ENCODE measurements at regions not wholly inside any gene's neighbourhood (a gene's known extent, or its start where the extent isn't known, plus 50 kb on each side); places are given as distances from the start of the nearest gene placed in this dataset.

DNA sequence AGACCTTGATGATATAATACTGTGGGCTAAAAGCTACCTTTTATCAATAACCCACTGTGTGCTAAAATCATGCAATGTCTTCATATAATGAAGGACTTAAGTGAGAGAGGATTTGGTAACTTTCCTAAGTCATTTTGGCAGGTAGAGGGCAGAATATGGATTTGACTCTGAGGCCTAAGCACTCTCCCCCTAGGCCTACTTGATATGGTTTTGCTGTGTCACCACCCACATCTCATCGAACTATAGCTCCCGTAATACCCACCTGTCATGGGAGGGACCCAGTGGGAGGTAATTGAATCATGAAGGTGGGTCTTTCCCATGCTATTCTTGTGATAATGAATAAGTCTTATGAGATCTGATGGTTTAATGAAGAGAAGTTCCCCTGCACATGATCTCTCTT lies 229.7 kb downstream of the GBA3 start (continued):
- TF ChIP-seq SP2 (IDR thresholded peaks at IDR 0.05; ENCODE audit: extremely low read depth, low read depth, low read length, poor library complexity, severe bottlenecking) (no peak), PURB (CRISPR knock-in tag; IDR thresholded peaks at IDR 0.05; ENCODE audit: low read depth) (no peak), MTF1 (CRISPR knock-in tag; IDR thresholded peaks at IDR 0.05; ENCODE audit: borderline replicate concordance) (no peak), XRCC5 (IDR thresholded peaks at IDR 0.05; ENCODE audit: low read depth, low read length) (no peak)
- TF ChIP-seq, protein P1, sequence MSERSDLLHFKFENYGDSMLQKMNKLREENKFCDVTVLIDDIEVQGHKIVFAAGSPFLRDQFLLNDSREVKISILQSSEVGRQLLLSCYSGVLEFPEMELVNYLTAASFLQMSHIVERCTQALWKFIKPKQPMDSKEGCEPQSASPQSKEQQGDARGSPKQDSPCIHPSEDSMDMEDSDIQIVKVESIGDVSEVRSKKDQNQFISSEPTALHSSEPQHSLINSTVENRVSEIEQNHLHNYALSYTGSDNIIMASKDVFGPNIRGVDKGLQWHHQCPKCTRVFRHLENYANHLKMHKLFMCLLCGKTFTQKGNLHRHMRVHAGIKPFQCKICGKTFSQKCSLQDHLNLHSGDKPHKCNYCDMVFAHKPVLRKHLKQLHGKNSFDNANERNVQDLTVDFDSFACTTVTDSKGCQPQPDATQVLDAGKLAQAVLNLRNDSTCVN (CRISPR knock-in tag; IDR thresholded peaks at IDR 0.05) = no peak

- BruUV-seq (replicated peaks) = no TSS peak
- FAIRE-seq (no peak), DNase-seq (ENCODE audit: extremely low read depth in 1 of 4, low spot score in 3 of 4) (no peak), ATAC-seq (no peak)
- Histone ChIP-seq H3K27me3 (ENCODE audit: control insufficient read depth in 2 of 2, insufficient read depth in 2 of 2, low read length in 2 of 2) (no peaks in the 10 kb centered on the region), H3K4me1 (replicated peaks in 1 of 2; ENCODE audit: control insufficient read depth in 2 of 2, insufficient read depth in 2 of 2, low read length in 2 of 2) (no peaks in the 10 kb centered on the region), H2AFZ (ENCODE audit: low read depth, low read length) (no peak overlapping the region), H3K9me1 (ENCODE audit: control insufficient read depth, insufficient read depth, low read length) (no peaks in the 10 kb centered on the region), H3K36me3 (ENCODE audit: control insufficient read depth, insufficient read depth, low read length) (no peaks in the 10 kb centered on the region), H3K9me3 (replicated peaks; ENCODE audit: control insufficient read depth, insufficient read depth, low read depth, low read length) (no peaks in the 10 kb centered on the region), H3K4me2 (ENCODE audit: insufficient read depth, low read length) (no peak overlapping the region), H3K27ac (ENCODE audit: extremely low read depth, low read depth, low read length) (no peak overlapping the region), H3K4me3 (no peak overlapping the region), H3K9ac (ENCODE audit: insufficient read depth in 1 of 2, low read depth in 2 of 2, low read length in 2 of 2) (no peak overlapping the region), H3K79me2 (ENCODE audit: control insufficient read depth, insufficient read depth, low read length) (no peaks in the 10 kb centered on the region), H4K20me1 (replicated peaks; ENCODE audit: control insufficient read depth, insufficient read depth, low read length) (no peaks in the 10 kb centered on the region)
- in situ Hi-C loops (cut with MboI) = no loop called here
- WGBS (ENCODE audit: insufficient coverage, low coverage, missing lambda C conversion rate) = 0% methylated on average over 5 of the region's 5 CpGs
- POLR2A ChIA-PET = no interaction called here
- intact Hi-C loops (cut with micrococcal nuclease) = no loop called here
- CTCF ChIA-PET (ENCODE audit: low intra/inter-chr PET ratio) = no interaction called here
- no peak for TF ChIP-seq ZNF3 (CRISPR knock-in tag; IDR thresholded peaks at IDR 0.05)
- TF ChIP-seq ARID3B (CRISPR knock-in tag; IDR thresholded peaks at IDR 0.05; ENCODE audit: borderline replicate concordance) = no peak
- TF ChIP-seq, protein P1 (CRISPR knock-in tag; IDR thresholded peaks at IDR 0.05) = no peak
- no peak for TF ChIP-seq VEZF1 (CRISPR knock-in tag; IDR thresholded peaks at IDR 0.05)
- TF ChIP-seq, protein P2, sequence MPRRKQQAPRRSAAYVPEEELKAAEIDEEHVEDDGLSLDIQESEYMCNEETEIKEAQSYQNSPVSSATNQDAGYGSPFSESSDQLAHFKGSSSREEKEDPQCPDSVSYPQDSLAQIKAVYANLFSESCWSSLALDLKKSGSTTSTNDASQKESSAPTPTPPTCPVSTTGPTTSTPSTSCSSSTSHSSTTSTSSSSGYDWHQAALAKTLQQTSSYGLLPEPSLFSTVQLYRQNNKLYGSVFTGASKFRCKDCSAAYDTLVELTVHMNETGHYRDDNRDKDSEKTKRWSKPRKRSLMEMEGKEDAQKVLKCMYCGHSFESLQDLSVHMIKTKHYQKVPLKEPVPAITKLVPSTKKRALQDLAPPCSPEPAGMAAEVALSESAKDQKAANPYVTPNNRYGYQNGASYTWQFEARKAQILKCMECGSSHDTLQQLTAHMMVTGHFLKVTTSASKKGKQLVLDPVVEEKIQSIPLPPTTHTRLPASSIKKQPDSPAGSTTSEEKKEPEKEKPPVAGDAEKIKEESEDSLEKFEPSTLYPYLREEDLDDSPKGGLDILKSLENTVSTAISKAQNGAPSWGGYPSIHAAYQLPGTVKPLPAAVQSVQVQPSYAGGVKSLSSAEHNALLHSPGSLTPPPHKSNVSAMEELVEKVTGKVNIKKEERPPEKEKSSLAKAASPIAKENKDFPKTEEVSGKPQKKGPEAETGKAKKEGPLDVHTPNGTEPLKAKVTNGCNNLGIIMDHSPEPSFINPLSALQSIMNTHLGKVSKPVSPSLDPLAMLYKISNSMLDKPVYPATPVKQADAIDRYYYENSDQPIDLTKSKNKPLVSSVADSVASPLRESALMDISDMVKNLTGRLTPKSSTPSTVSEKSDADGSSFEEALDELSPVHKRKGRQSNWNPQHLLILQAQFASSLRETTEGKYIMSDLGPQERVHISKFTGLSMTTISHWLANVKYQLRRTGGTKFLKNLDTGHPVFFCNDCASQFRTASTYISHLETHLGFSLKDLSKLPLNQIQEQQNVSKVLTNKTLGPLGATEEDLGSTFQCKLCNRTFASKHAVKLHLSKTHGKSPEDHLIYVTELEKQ (CRISPR knock-in tag; IDR thresholded peaks at IDR 0.05) = no peak
- TF ChIP-seq ATF1 (CRISPR knock-in tag; IDR thresholded peaks at IDR 0.05) = no peak
- no peak for TF ChIP-seq ATF1 (tag; IDR thresholded peaks at IDR 0.05)
- TF ChIP-seq PYGO2 (tag; IDR thresholded peaks at IDR 0.05) = no peak
- TF ChIP-seq ZNF316 (IDR thresholded peaks at IDR 0.05) = no peak
- no peak for TF ChIP-seq HLTF (IDR thresholded peaks at IDR 0.05)
Observed at GRCh38 chr4:22921936-22922335, 229.2 kb downstream of the GBA3 start.

Measured in K562 (cell line).